Lung (tissue), 11 donors: ENCODE measurements at regions not wholly inside any gene's neighbourhood (a gene's known extent, or its start where the extent isn't known, plus 50 kb on each side); places are given as distances from the start of the nearest gene placed in this dataset.

Experiments used
- ATAC-seq: fragments of 200-7000 bp; cut with Tn5 transposase; one replicate; pipeline ENCODE4 v1.9.1; 2020; ENCODE audit warnings: moderate number of reproducible peaks; ENCODE audit not compliant: insufficient read depth, low FRiP score
- DNase-seq, 3 donors: peaks; one replicate each; pipeline ENCODE4 v3.0.0-alpha.2; 2013 to 2017
- H3K27ac ChIP-seq, 2 donors: one replicate each; pipeline ENCODE4 v1.5.1; 2013; ENCODE audit warnings: mild to moderate bottlenecking in 2 of 2, moderate library complexity in 2 of 2, control low read depth in 1 of 2, inconsistent platforms in 1 of 2, low read depth in 1 of 2, low read length in 1 of 2
- H3K27me3 ChIP-seq, 3 donors: one replicate each; pipeline ENCODE4 v1.5.1; 2013; ENCODE audit warnings: low read length in 2 of 3; ENCODE audit not compliant: control insufficient read depth in 3 of 3, insufficient read depth in 3 of 3
- H3K36me3 ChIP-seq, 4 donors: one replicate each; pipeline ENCODE4 v1.5.1; 2013; ENCODE audit warnings: low read length in 4 of 4, mild to moderate bottlenecking in 1 of 4, moderate library complexity in 1 of 4; ENCODE audit not compliant: control insufficient read depth in 4 of 4, insufficient read depth in 4 of 4
- H3K4me1 ChIP-seq, 5 donors: one replicate each; pipeline ENCODE4 v1.5.1; 2013; ENCODE audit warnings: low read length in 5 of 5, mild to moderate bottlenecking in 2 of 5, moderate library complexity in 1 of 5; ENCODE audit not compliant: control insufficient read depth in 5 of 5, insufficient read depth in 5 of 5
- H3K4me3 ChIP-seq: one replicate; pipeline ENCODE4 v1.5.1; 2013; ENCODE audit warnings: mild to moderate bottlenecking, control low read depth, moderate library complexity
- H3K9ac ChIP-seq, 2 donors: one replicate each; pipeline ENCODE4 v1.5.1; 2013; ENCODE audit warnings: low read length in 2 of 2, control low read depth in 1 of 2; ENCODE audit not compliant: insufficient read depth in 1 of 2
- H3K9me3 ChIP-seq, 4 donors: one replicate each; pipeline ENCODE4 v1.5.1; 2013; ENCODE audit warnings: low read length in 3 of 4, mild to moderate bottlenecking in 1 of 4, moderate library complexity in 1 of 4; ENCODE audit not compliant: control insufficient read depth in 4 of 4, insufficient read depth in 3 of 4
- WGBS, 2 donors: extraction: QIAGEN DNeasy Blood & Tissue Kit; methylation state at CpG; one replicate each; pipeline ENCODE4 v1.1.7; 2013; 5-methylcytosine and 5-hydroxymethylcytosine counted together
- TF ChIP-seq, protein P1 (sequence below): IDR thresholded peaks from 2 replicates; pipeline ENCODE4 v1.5.1; 2012; ENCODE audit warnings: mild to moderate bottlenecking; ENCODE audit errors: control extremely low read depth, extremely low read depth
- donor health status: control.
- donor health status: control.
- donor health status: Bipolar disorder and iron deficiency.
- donor health status: healthy.
- donor health status: DM: yes; HTN: yes; CAD: no.

DNA sequence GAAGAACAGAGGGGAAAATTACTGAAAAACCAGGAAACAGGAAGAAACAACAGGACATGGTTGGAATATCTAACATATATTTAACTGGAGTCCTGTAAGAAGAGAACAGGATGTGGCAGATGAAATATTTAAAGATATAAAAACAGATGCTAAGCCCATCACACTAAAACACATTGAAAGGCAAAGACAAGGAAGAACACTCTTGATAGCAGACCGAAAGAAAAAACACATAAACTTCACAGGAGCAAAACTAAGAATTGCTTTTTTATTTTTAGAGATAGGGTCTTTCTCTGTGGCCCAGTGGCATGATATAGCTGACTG, 324.4 kb upstream of the ARRDC3 start:
- H3K9ac ChIP-seq = no peak overlapping the region
- ATAC-seq (no peak), DNase-seq (peak in 1 of 3 donors; percentile 9)
- WGBS, 2 donors = 57 to 80% methylated on average over 1 of the region's 1 CpG
- H3K27ac ChIP-seq = no peak overlapping the region
- H3K27me3 ChIP-seq = no peaks in the 10 kb centered on the region
- TF ChIP-seq, protein P1, sequence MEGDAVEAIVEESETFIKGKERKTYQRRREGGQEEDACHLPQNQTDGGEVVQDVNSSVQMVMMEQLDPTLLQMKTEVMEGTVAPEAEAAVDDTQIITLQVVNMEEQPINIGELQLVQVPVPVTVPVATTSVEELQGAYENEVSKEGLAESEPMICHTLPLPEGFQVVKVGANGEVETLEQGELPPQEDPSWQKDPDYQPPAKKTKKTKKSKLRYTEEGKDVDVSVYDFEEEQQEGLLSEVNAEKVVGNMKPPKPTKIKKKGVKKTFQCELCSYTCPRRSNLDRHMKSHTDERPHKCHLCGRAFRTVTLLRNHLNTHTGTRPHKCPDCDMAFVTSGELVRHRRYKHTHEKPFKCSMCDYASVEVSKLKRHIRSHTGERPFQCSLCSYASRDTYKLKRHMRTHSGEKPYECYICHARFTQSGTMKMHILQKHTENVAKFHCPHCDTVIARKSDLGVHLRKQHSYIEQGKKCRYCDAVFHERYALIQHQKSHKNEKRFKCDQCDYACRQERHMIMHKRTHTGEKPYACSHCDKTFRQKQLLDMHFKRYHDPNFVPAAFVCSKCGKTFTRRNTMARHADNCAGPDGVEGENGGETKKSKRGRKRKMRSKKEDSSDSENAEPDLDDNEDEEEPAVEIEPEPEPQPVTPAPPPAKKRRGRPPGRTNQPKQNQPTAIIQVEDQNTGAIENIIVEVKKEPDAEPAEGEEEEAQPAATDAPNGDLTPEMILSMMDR = no peak
- H3K4me3 ChIP-seq = no peak overlapping the region
- H3K36me3 ChIP-seq = no peaks in the 10 kb centered on the region
- no peaks in the 10 kb centered on the region for H3K9me3 ChIP-seq
- H3K4me1 ChIP-seq = no peaks in the 10 kb centered on the region

DNA sequence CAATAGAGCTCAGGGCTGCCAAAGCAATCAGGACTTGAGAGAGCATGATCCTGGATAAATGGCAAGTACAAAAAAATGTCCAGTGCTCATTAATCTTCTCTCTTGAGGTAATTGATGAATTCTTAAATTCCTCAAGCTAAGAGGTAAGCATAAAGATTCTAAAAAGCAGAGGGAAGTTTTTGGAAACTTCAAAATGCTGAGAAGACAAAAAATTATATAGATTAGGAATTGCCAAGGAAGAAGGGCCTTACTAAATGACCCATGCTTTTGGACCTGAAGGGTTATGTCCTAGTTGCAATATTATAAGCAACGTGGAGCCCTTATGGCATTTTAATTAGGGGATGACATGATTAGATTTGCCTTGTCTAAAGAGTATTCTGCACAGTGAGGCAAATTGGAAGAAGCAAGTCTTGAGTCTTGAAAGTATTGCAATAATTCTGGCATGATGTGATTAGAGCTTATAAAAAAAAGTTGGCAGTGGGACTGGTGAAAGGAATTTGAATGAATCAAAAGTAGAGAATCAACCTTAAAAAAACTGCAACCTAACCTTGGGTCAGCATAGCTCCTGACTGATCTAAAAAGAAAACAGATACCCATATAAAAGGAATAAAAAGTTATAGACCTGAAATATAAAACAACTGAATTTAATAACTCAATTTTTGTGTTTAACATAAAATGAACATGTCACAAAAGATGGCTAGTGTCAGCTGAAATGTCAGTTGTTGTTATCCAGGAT, 323.8 kb upstream of the ARRDC3 start:
- H3K9ac ChIP-seq = no peak overlapping the region
- TF ChIP-seq, protein P1 = no peak
- H3K36me3 ChIP-seq = no peaks in the 10 kb centered on the region
- H3K27ac ChIP-seq = no peak overlapping the region
- no peaks in the 10 kb centered on the region for H3K4me1 ChIP-seq
- DNase-seq = peak in 2 of 3 donors; percentile 8 to 12
- no peaks in the 10 kb centered on the region for H3K9me3 ChIP-seq
- WGBS, 2 donors = 57 to 74% methylated on average over 1 of the region's 1 CpG
- no peaks in the 10 kb centered on the region for H3K27me3 ChIP-seq
- H3K4me3 ChIP-seq = no peak overlapping the region
- no peak for ATAC-seq

DNA sequence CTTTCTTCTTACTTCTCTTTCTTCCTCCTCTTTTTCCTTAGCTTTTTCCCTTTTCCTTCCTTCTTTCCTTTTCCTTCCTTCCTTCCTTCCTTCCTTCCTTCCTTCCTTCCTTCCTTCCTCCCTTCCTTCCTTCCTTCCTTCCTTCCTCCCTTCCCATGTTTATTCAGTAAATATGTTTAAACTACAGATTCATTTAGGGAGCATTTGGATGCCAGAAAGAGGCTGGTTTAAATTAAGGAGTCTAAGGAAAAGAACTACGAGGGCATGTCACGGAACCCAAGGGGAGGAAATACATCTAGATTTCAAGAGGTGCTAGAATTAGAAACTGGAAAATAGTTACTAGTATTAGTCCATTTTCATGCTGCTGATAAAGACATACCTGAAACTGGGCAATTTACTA, 320.0 kb upstream of the ARRDC3 start:
- peaks cover 0 to 3% (median 0%) of the 10 kb centered on the region in 4 donors for H3K9me3 ChIP-seq
- H3K27ac ChIP-seq = no peak overlapping the region
- 86 to 93% methylated on average over 2 of the region's 2 CpGs for WGBS, 2 donors
- TF ChIP-seq, protein P1 = no peak
- H3K4me3 ChIP-seq = no peak overlapping the region
- ATAC-seq = no peak
- DNase-seq = no peak
- no peaks in the 10 kb centered on the region for H3K4me1 ChIP-seq
- H3K27me3 ChIP-seq = no peaks in the 10 kb centered on the region
- H3K36me3 ChIP-seq = no peaks in the 10 kb centered on the region
- H3K9ac ChIP-seq = no peak overlapping the region

DNA sequence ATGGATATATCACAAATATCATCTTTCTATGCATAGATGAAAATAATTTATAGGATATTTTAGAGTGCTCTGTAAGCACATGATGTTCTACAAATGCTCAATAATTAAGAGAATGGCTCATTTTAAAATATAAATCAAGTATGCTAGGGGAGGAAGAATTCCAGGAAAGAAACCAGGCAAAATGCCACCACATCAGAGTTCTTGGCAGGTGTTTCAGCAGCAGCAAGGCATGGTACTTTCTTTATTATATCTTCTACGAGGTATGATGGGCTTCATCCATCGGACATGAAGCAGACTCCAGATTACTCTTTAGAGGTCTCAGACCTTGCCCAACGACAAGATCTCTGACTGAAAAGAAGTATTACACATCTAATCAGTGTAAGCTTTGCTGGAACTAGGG, 316.3 kb upstream of the ARRDC3 start:
- Histone ChIP-seq H3K36me3 (no peaks in the 10 kb centered on the region), H3K4me1 (no peaks in the 10 kb centered on the region), H3K9me3 (peaks cover 0 to 3% (median 0%) of the 10 kb centered on the region in 4 donors), H3K4me3 (no peak overlapping the region), H3K27ac (no peak overlapping the region), H3K9ac (no peak overlapping the region), H3K27me3 (no peaks in the 10 kb centered on the region)
- 84 to 88% methylated on average over 3 of the region's 3 CpGs for WGBS, 2 donors
- DNase-seq (no peak), ATAC-seq (no peak)
- TF ChIP-seq, protein P1 = no peak
